Right renal cortex interstitium (tissue), 3 donors: ENCODE measurements at regions not wholly inside any gene's neighbourhood (a gene's known extent, or its start where the extent isn't known, plus 50 kb on each side); places are given as distances from the start of the nearest gene placed in this dataset.
"Not testable (repeated sequence)": the region's sequence is repeated elsewhere in the genome, so short reads cannot be mapped to it uniquely, and the experiment has no call there.

Source experiments
- DNase-seq, 3 donors: peaks; one replicate each; pipeline ENCODE4 v3.0.0-alpha.2; 2013; ENCODE audit warnings: low read depth in 3 of 3, low spot score in 2 of 3

DNA sequence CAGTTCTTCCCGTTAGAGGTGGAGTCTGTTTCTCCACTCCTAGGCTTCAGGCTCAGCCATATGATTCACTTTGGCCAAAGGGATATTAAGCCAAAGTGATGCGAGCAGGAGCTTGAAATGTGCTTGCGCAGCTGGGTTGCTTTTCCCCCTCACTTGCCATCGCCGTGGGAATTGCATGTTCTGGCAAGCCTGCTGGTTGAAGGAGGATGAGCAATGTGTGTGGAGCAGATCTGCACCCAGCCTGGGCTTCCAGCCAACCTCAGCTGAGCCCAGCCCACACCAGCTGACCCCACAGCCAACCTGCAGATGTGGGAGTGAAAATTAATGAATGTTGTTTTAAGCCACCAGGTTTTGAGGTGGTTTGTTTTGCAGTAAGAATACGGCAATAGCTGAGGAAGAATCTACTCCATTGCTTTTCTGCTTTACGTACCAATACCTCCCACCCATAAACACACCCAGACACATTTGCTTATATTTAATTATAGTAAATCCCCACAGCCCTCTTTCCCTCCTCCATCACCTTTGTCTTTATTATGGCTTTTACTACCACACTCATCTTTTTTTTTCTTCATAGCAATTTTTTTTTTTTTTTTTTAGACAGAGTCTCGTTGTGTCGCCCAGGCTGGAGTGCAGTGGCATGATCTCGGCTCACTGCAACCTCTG is 132.8 kb upstream of the FUNDC1 start:
- DNase-seq = peak in 1 of 3 donors; percentile 8

DNA sequence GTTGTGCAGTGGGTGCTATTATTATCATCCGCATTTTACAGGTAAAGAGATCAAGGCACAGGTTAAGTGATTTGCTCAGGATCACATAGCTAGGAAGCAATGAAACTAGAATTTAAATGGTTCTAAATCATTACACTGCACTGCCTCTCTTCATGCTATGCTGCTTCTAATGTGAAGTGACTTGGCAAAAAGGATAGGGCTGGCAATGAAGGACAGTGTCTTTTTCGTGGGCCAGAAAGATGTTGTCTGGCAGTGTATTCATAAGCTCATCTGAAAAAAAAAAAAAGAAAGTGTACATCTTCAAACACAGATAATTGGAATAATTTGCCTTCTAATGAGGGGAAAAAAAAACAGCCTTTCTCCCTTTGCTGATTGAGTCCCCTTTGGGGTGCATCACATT is 132.2 kb upstream of the FUNDC1 start:
- DNase-seq = no peak

DNA sequence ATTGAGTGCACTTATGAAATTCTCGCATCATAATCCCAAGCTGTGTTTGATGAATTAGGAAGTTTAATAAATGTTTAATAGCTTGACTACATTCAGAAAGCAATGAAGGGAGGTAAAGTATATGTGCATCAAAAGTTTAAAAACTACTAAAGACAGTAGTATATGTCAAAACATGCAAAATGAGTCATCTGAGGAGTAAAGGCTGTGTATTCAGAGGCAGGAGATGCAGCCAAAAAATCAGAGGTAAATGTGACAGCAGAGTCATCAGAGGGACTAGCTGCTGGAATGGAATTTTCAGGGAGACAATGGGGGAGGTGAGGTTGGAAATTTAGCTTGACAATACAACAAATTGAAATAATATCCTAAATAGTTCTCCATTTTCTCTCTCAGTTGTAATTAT is 127.0 kb upstream of the FUNDC1 start:
- no peak for DNase-seq

DNA sequence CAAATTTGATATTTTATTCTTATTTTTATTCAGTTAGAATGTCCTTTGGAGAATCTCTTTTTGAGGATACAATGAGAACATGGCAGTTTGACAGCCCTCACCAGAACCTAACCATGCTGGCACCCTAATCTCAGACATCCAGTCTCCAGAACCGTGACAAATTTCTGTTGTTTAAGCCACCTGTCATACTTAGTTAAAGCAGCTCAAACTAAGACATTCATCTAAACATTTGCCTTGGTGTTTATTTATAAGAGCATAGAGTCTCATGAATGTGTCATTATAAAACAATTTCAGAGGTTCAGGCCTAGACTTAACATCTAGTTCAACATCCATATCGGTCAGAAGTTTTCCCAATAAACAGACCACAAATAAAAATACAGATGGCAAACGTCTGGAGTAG is 125.1 kb upstream of the FUNDC1 start:
- no peak for DNase-seq

DNA sequence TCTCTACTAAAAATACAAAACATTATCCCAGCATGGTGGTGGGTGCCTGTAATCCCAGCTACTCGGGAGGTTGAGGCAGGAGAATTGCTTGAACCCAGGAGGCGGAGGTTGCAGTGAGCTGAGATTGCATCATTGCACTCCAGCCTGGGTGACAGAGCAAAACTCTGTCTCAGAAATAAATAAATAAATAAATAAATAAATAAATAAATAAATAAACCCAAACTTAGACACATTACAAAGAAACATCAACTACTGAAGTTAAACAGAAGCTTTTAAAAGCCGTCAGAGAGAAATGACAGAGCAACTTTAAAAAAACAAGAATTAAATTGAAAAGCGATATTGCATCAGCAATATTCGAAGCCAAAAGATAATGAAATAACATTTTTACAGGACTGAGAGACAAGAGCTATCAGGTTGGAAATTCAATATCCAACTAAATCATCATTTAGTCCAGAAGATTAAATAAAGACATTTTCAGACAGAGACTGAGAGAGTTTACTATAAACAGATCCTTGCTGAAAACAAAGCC is 115.1 kb upstream of the FUNDC1 start:
- DNase-seq = not testable (repeated sequence)

DNA sequence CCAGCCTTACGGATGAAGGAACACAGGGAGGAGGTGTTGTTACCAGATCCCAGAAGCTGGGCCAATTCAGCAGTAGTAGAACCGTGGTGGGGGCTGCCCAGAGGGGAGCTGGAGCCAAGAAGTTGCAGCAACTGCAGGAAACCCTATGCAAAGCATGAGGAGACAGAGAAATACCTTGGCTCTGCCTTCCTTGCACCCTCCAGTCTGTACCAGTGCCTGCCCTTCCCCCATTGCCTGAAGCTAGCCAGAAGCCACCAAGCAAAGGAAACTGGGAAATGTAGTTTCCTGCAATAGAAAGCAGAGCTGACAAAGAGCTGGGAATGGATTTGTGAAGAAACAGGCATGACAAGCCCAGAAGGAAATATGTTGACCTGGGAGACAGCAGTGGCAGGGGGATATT is 108.7 kb upstream of the FUNDC1 start:
- DNase-seq = no peak

GRCh38 chrX:44643723-44644122 is 101.1 kb upstream of the FUNDC1 start:
- DNase-seq = no peak

- DNase-seq = no peak
These were observed 94.6 kb upstream of the FUNDC1 start for GRCh38 chrX:44637282-44637681.

- DNase-seq = no peak
These were observed 78.4 kb upstream of the FUNDC1 start for GRCh38 chrX:44621078-44621477.

GRCh38 chrX:44619039-44619438 is 76.4 kb upstream of the FUNDC1 start:
- DNase-seq = no peak

DNA sequence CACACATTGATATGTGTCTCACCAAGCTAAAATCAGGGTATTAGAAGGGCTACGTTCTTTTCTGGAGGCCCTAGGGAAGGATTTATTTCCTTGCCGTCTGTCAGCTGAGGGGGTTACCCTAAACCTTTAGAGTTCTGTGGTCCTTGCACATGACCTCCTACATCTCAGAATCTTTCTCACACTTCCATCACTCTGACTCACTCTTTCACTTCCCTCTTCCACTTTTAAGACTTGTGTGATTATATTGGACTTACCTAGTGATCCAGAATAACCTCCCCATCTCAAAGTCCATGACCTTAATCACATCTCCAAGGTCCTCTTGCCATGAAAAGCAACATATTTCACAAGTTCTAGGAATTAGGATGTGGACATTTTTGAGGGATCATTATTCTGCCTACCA is 53.6 kb upstream of the FUNDC1 start:
- DNase-seq = no peak
